CD14-positive monocyte (primary cell): ENCODE measurements at regions not wholly inside any gene's neighbourhood (a gene's known extent, or its start where the extent isn't known, plus 50 kb on each side); places are given as distances from the start of the nearest gene placed in this dataset.

ENCODE experiments used
- DNase-seq, 3 donors: peaks; one replicate each; pipeline ENCODE4 v3.0.0-alpha.2; 2011 to 2022
- H2AFZ ChIP-seq: 2 replicates; pipeline ENCODE4 v1.6.0; 2012; ENCODE audit warnings: mild to moderate bottlenecking, low read depth, low read length, inconsistent platforms; ENCODE audit not compliant: insufficient read depth, poor library complexity, severe bottlenecking
- H3K27ac ChIP-seq, 2 donors: 1 replicate in 1 of 2; 2 replicates in 1 of 2; pipeline ENCODE4 v1.5.1; 2012 to 2013; ENCODE audit warnings: low read length in 2 of 2, control low read depth in 1 of 2, inconsistent platforms in 1 of 2, low read depth in 1 of 2, mild to moderate bottlenecking in 1 of 2
- H3K27me3 ChIP-seq, 2 donors: one replicate each; pipeline versions ENCODE4 v1.6.0 to v1.6.1; 2011 to 2013; ENCODE audit warnings: low read length in 2 of 2; ENCODE audit not compliant: control insufficient read depth in 2 of 2, insufficient read depth in 2 of 2
- H3K36me3 ChIP-seq, 2 donors: replicated peaks in 1 of 2; 1 replicate in 1 of 2; 2 replicates in 1 of 2; pipeline versions ENCODE4 v1.5.1 to v1.6.1; 2012 to 2013; ENCODE audit warnings: low read length in 2 of 2, control low read depth in 1 of 2, inconsistent platforms in 1 of 2, mild to moderate bottlenecking in 1 of 2; ENCODE audit not compliant: insufficient read depth in 2 of 2, control insufficient read depth in 1 of 2
- H3K4me1 ChIP-seq, 2 donors: 1 replicate in 1 of 2; 2 replicates in 1 of 2; pipeline versions ENCODE4 v1.5.1 to v1.6.1; 2012 to 2013; ENCODE audit warnings: low read length in 2 of 2, control low read depth in 1 of 2, inconsistent platforms in 1 of 2, mild to moderate bottlenecking in 1 of 2, moderate library complexity in 1 of 2; ENCODE audit not compliant: insufficient read depth in 2 of 2, control insufficient read depth in 1 of 2
- H3K4me2 ChIP-seq: replicated peaks from 2 replicates; pipeline ENCODE3; 2012; ENCODE audit warnings: low read length, moderate library complexity, mild to moderate bottlenecking; ENCODE audit not compliant: poor library complexity, severe bottlenecking; ENCODE audit errors: extremely low read depth
- H3K4me3 ChIP-seq, 3 experiments: fragments of 200-600 bp in 1 of 3; sonication (generic) in 1 of 3; replicated peaks in 1 of 3; 1 replicate in 2 of 3; 2 replicates in 1 of 3; pipeline ENCODE4 v1.5.1; 2011 to 2013; ENCODE audit warnings: low read length in 3 of 3, mild to moderate bottlenecking in 3 of 3, control low read depth in 2 of 3, low read depth in 2 of 3, inconsistent platforms in 1 of 3, moderate library complexity in 1 of 3
- H3K79me2 ChIP-seq: 2 replicates; pipeline ENCODE4 v1.6.0; 2012; ENCODE audit warnings: mild to moderate bottlenecking, control low read depth, inconsistent platforms, low read length, moderate library complexity; ENCODE audit not compliant: insufficient read depth
- H3K9ac ChIP-seq: 2 replicates; pipeline ENCODE4 v1.6.0; 2017; ENCODE audit warnings: low read length, mild to moderate bottlenecking; ENCODE audit not compliant: insufficient read depth, poor library complexity, severe bottlenecking
- H3K9me3 ChIP-seq, 2 donors: replicated peaks in 1 of 2; 1 replicate in 1 of 2; 2 replicates in 1 of 2; pipeline versions ENCODE4 v1.5.1 to v1.6.1; 2012 to 2013; ENCODE audit warnings: low read length in 2 of 2, control low read depth in 1 of 2; ENCODE audit not compliant: control insufficient read depth in 1 of 2, insufficient read depth in 1 of 2
- H4K20me1 ChIP-seq: 2 replicates; pipeline ENCODE4 v1.6.0; 2012; ENCODE audit warnings: mild to moderate bottlenecking, low read length, control low read depth, moderate library complexity; ENCODE audit not compliant: insufficient read depth
- H3K27ac Mint-ChIP-seq, 7 donors: one replicate each; pipeline ENCODE4 v1.8.0; 2020; ENCODE audit warnings: mild to moderate bottlenecking in 7 of 7, mixed read lengths in 7 of 7, moderate library complexity in 6 of 7, inconsistent platforms in 2 of 7
- H3K27me3 Mint-ChIP-seq, 3 donors: one replicate each; pipeline ENCODE4 v1.8.0; 2021 to 2022; ENCODE audit warnings: low read depth in 3 of 3, mild to moderate bottlenecking in 3 of 3, mixed read lengths in 3 of 3, moderate library complexity in 3 of 3, inconsistent platforms in 1 of 3
- H3K36me3 Mint-ChIP-seq, 2 donors: one replicate each; pipeline ENCODE4 v1.8.0; 2020; ENCODE audit warnings: mixed read lengths in 2 of 2, inconsistent platforms in 1 of 2, mild to moderate bottlenecking in 1 of 2
- H3K4me1 Mint-ChIP-seq: one replicate; pipeline ENCODE4 v1.8.0; 2020; ENCODE audit warnings: mild to moderate bottlenecking, mixed read lengths
- H3K4me3 Mint-ChIP-seq, 2 donors: one replicate each; pipeline ENCODE4 v1.8.0; 2020; ENCODE audit warnings: mild to moderate bottlenecking in 2 of 2, mixed read lengths in 2 of 2, moderate library complexity in 1 of 2
- H3K9me3 Mint-ChIP-seq, 7 donors: one replicate each; pipeline ENCODE4 v1.8.0; 2020 to 2022; ENCODE audit warnings: mixed read lengths in 7 of 7, mild to moderate bottlenecking in 6 of 7, moderate library complexity in 6 of 7, inconsistent platforms in 2 of 7
- WGBS: methylation state at CpG from one replicate; pipeline ENCODE4 v1.1.5; 2013; ENCODE audit warnings: missing lambda C conversion rate; ENCODE audit not compliant: insufficient coverage; 5-methylcytosine and 5-hydroxymethylcytosine counted together
- intact Hi-C, 2 donors: fragments of 100-400 bp; cut with micrococcal nuclease; formaldehyde crosslinking; loops; one replicate each; pipeline versions ENCODE4 v1.15.0 to v1.15.1; 2023
- TF ChIP-seq, protein P1 (sequence below): fragments of 200-600 bp; IDR thresholded peaks from one replicate; pipeline ENCODE4 v1.8.0; 2022; ENCODE audit warnings: antibody characterized with exemption, mild to moderate bottlenecking

DNA sequence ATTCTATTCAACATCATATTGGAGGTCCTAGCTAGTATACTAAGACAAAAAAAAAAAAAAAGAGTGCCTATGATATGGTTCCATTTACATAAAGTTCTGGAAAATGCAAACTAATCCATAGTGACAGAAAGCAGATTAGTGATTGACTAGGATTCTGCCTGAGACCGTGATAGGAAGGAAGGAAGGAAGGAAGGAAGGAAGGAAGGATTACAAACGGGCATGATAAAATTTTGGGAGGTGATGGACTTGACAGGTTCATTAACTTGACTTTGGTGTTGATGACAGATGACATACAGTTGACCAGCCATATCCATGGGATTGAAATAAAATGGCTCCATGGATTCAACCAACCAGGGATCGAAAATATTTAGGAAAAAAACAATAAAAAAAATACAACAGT is 79.1 kb upstream of the MAN2A1 start:
- Mint-ChIP-seq H3K9me3 (peaks cover 0 to 4% (median 3%) of the 10 kb centered on the region in 7 donors), H3K4me3 (no peak overlapping the region), H3K4me1 (no peaks in the 10 kb centered on the region), H3K27ac (no peak overlapping the region), H3K36me3 (no peaks in the 10 kb centered on the region), H3K27me3 (peaks cover 0 to 1% (median 0%) of the 10 kb centered on the region in 3 donors)
- Histone ChIP-seq H3K4me1 (no peaks in the 10 kb centered on the region), H3K4me2 (no peak overlapping the region), H3K9ac (no peak overlapping the region), H3K27me3 (no peaks in the 10 kb centered on the region), H3K27ac (no peak overlapping the region), H3K79me2 (no peaks in the 10 kb centered on the region), H2AFZ (no peak overlapping the region), H4K20me1 (no peaks in the 10 kb centered on the region), H3K4me3 (no peak overlapping the region), H3K36me3 (no peaks in the 10 kb centered on the region), H3K9me3 (no peaks in the 10 kb centered on the region)
- DNase-seq = no peak
- TF ChIP-seq, protein P1, sequence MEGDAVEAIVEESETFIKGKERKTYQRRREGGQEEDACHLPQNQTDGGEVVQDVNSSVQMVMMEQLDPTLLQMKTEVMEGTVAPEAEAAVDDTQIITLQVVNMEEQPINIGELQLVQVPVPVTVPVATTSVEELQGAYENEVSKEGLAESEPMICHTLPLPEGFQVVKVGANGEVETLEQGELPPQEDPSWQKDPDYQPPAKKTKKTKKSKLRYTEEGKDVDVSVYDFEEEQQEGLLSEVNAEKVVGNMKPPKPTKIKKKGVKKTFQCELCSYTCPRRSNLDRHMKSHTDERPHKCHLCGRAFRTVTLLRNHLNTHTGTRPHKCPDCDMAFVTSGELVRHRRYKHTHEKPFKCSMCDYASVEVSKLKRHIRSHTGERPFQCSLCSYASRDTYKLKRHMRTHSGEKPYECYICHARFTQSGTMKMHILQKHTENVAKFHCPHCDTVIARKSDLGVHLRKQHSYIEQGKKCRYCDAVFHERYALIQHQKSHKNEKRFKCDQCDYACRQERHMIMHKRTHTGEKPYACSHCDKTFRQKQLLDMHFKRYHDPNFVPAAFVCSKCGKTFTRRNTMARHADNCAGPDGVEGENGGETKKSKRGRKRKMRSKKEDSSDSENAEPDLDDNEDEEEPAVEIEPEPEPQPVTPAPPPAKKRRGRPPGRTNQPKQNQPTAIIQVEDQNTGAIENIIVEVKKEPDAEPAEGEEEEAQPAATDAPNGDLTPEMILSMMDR = no peak
- WGBS = 50% methylated on average over 1 of the region's 3 CpGs
- intact Hi-C loops = no loop called here

DNA sequence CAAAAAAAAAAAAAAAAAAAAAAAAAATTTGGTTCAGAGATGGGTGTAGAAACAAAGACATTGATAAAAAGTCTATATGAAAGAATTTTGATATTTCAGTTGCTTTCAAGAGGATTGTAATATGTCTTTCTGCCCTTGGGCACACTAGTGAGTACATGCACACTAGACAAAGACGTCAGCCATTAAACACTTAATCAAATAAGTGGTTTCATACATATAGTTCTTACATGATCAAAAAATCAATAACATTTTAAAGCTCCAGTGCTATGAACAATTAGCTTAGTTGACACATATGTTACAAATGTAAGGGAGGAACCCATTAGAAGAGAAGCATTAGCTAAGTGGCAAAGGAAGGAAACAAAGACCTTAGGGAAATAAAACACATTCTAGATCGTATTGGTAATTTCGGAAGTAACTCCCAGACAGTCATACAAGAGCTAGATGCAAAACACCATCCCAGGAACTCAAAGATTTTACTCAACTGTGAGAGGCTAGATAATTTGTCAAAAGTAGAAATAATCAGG is 84.5 kb upstream of the MAN2A1 start:
- H3K4me1 ChIP-seq = no peaks in the 10 kb centered on the region
- Mint-ChIP-seq H3K27ac (no peak overlapping the region), H3K36me3 (no peaks in the 10 kb centered on the region), H3K9me3 (peaks cover 0 to 4% (median 0%) of the 10 kb centered on the region in 7 donors), H3K27me3 (peaks cover 0 to 1% (median 0%) of the 10 kb centered on the region in 3 donors), H3K4me1 (no peaks in the 10 kb centered on the region), H3K4me3 (no peak overlapping the region)
- no peak overlapping the region for H3K4me3 ChIP-seq
- DNase-seq = no peak
- no peak overlapping the region for H3K4me2 ChIP-seq
- no CpG with 5 or more reads among the region's 3 CpGs for WGBS
- TF ChIP-seq, protein P1 = no peak
- no peaks in the 10 kb centered on the region for H3K27me3 ChIP-seq
- H4K20me1 ChIP-seq = no peaks in the 10 kb centered on the region
- no peaks in the 10 kb centered on the region for H3K9me3 ChIP-seq
- no peaks in the 10 kb centered on the region for H3K36me3 ChIP-seq
- no peak overlapping the region for H2AFZ ChIP-seq
- no peak overlapping the region for H3K9ac ChIP-seq
- H3K79me2 ChIP-seq = no peaks in the 10 kb centered on the region
- intact Hi-C loops = no loop called here
- H3K27ac ChIP-seq = no peak overlapping the region
